HG02884 (cell line): ENCODE measurements at regions not wholly inside any gene's neighbourhood (a gene's known extent, or its start where the extent isn't known, plus 50 kb on each side); places are given as distances from the start of the nearest gene placed in this dataset.
A peak's percentile ranks its signal among the peaks of the same experiment; 100 is the strongest.

Experiments used
- ATAC-seq: cut with Tn5 transposase; IDR thresholded peaks from one replicate; pipeline ENCODE4 v1.9.1; 2021; ENCODE audit warnings: mild to moderate bottlenecking, moderate library complexity; ENCODE audit not compliant: unreplicated experiment

DNA sequence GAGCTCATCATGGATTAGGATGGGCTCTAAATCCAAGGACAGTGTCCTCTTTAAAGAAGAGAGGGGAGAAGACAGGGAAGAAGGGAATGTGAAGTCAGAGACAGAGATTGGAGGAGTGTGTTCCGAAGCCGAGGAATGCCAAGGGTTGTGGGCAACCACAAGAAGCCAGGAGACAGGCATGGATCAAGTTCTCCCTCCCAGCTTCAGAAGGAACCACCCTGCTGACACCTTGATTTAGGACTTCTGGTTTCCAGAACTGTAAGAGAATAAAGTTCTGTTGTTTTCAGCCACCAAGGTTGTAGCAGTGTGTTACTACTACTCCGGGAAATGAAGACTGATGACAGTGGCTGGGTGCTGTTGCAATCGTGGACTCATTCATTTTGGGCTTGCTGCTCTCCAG is 120.1 kb downstream of the RPS12 start:
- no peak for ATAC-seq

DNA sequence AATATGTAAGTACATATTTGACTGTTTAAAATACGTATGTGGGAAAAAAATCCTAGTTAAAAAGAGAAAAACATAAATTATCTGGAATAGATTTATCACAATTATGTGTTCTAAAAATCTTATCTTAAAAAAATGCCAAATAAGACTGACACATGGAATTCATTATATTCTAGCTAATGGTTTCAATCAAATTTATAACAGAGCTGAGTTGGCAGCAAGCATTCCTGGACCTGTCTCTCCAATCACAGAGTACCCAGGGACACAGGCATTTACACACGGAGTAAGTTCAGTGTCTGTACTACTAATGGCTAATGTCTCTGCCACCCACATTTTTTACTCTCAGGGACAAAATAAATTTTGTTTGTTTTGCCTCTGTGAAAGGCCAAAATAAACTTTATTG is 122.3 kb downstream of the RPS12 start:
- no peak for ATAC-seq

DNA sequence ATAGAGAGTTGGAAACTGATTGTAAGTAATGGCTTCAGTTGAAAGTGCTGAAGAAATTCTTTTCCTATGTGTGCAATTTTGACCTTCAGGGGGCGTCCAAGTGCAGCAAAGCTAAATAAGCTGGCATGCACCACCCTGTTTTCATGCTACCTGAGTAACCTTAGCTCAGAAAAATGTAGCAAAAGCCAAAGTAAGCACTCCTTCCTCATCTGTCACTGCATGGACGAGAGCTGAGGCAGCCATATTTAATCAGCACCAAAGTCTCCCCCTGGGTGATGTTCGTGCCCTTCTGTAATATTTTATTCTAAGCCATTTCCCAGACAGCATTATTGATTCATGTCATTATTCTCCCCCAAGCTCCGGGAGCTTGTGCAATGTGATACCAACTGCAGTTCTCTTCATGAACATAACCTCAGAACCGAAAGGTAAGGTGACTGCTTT is 123.1 kb downstream of the RPS12 start:
- no peak for ATAC-seq

DNA sequence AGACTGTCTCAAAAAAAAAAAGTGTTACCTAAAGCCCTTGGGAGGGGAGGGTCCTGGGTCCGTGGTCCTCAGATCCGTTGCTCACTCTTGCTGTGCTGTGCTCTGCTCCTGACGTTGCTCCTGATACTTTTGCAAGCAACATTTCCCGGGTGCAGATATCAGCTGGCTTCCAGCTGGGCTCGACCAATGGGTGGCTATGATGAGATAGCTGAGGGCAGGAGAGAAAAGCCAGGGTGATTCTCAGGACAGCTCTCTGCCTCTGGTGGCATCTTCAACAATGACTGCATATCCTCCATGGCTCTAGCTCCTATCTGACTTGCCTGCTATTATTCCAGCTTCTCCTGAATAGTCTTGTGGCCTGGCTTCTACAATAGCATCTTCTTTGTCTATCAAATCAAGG is 134.5 kb downstream of the RPS12 start:
- ATAC-seq = no peak

DNA sequence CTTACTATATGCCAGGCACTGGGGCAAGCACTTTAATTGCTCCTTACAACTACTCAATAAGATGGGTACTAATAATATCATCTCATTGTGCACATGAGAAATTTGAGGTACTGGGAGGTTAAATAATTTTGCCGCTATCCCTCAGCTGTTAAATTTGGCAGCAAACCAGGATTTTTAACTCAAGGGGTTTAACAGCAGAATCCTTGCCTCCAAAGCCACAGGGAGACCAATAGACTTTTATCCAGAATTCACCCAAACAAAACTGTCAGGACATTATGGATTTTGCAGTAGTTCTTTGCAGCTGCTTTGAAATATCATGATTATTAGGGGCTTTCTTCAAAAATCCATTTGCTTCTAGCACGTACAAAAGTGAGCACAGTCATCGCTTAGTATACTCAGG is 136.2 kb downstream of the RPS12 start:
- no peak for ATAC-seq

DNA sequence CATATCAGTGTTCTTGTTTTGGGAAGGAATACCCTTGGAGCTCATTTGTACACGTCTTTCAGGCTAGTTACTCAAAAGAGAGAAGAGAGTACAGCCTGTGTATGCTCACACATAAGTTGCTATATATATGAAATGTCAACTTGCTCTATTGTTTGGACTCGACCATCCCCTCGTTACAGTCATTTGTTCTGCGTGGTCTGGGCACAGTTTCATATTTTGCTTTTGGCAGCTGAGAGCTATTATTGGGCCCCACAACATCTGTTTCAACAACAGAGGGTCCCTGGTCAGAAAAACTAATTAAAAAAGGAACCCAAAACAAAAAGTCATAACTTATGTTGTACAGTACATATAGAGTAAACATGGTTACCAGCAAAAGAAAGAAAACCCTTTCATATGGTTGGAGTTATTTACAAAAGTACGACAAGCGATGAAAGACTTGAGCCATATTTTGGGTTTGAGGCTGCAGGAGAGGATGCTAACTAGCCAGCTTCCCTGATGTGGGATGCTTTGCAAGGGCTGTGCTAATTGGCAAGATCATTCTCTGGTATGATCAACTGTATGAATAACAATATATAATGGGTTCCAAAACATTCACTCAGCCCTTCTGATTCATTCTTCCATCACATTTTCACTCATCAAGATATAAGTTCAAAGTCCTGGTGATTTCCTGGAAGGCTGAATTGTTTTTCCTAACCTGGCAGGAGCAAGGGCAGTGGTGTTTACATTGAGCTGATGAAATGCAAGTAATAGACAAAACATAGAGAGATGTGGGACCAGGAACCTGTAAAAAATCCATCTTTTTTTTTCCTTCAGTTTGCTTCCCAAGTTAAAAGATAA is 137.9 kb downstream of the RPS12 start:
- no peak for ATAC-seq

DNA sequence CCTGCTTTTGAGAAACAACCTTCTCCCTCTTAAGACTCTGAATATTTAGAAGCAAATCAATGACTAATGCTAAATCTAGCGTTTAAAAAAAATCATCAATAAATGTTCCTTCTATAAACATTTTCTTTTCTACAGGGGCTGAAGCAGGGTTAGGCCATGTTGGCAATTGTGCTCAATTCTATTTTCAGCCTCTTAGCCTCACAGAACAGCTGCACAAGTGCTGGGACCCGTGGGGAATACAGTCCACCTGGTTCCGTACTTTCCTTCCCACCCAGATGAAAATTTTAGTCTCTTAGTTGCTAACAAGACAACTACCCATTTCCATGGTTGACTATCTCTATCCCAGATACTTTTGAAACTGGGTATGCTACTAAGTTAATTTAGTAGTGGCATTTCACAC is 138.6 kb downstream of the RPS12 start:
- no peak for ATAC-seq

DNA sequence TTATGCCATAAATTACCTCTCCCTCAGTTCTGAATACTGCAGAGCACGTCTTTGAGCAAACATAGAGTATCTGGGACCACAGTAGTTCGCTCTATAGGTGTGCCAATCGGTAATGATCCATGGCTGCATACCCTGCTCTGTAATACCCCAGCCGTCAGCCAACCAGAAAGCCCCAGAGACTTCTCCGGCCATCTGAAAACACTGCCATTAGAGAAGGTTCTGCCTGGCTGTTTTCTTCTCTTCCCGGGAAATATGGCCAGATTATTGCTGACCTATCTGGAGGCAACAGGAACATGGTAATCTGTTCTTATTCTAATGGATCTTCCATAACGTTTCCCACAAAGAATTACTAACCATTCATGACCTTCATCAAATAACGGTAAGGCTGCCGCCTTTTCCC is 139.9 kb downstream of the RPS12 start:
- ATAC-seq = no peak

DNA sequence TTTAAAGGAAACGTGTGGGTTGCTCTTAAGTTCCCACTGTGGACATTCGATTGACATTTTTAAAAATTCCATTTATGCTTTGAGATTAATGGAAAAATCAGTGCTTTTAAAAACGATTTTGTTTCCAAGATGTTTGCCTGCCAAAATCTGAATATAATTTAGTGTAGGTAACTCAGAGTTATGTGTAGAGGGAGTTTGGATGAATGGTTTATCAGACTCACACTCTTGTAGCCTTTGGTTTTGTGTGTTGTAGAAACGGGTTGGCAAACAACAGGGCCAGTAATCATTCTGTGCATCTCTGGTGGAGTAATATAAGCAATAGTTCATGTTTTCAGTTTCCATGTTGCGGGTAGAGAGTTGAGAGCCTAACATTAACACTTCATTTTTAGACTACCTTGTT is 140.6 kb downstream of the RPS12 start:
- ATAC-seq = no peak

DNA sequence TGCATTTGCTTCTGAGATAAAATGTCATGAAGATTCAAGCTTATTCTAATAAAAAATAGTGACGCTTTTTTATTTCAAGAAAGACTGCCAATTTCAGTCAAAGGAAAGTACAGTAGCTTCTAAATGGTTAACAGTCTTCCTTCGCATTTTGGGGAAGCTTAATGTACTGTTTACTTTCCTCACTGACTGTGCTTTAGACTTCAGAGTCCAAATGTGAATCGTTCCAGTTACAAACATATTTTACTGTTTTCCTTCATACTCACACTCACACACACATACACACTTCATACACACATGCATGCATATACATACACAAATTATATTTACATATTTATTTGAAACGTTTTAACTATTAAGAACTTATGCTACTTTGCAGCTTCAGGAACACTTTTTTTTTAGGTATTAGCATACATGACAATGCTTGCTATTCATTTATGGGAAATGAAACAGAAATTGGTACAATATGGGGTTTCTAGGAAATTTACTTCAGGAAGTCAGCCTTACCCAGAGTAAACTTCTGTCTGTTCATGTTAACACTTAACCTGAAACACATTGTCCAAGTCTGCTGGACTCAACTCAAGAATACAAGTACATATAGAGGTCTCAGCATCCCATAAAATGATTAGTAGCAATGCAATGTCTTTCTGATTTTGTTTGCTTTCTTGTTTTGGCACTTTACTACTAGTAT is 145.4 kb downstream of the RPS12 start:
- no peak for ATAC-seq

DNA sequence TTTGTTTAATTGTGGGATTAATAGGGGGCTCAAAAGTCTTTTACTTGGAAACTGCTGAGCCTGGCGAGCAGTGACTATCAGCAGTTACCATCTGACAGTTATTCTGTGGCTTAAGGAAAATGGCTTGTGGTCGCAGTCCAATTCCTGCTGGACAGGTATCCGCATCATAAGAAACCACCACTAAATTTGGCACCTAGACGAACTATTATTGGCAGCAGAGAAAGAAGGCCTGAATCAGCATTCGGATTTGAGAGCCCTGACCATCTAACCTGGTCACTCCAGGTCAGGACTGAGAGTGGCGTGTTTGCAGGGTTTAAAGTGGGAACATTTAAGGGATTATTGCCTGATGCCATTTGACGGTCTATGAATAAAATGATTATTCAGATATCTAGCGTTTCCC is 146.4 kb downstream of the RPS12 start:
- no peak for ATAC-seq

DNA sequence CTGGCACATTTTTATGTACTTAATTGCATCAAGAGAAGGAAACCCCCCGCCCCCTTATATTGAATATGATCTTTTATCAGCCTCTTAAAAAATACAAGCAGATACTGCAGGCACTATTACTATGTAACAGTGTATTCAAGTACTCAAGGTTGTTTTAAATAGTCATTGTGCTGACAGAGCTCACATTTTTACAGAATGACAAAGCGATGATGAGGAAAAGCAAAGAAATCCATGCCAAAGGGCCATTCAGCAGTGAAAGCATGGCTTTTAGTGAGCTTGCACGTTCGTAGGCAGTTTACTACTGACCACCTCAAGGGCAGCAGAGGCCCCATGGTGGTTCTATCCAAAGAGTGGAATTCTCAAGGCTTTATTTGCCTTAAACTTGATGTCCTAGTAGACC is 146.8 kb downstream of the RPS12 start:
- ATAC-seq = no peak

DNA sequence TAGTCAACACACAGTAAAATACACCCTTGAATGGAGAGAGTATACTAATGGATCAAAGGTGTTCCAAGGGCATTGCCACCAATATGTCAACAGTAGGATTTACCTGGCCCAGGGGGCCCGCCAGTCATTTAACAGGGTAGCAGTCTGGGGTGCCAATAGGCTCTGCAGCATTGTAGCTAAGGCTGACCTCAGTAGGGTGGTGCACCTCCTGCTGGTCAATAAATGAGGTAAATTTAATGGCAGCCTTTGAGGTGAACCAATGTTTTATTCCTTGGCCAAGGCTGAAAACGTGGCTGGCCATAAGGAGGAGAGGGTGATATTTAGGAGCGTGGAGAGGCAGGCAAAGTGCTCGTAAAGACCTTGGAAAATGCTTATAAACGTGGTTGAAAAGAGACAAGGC is 147.2 kb downstream of the RPS12 start:
- no peak for ATAC-seq

DNA sequence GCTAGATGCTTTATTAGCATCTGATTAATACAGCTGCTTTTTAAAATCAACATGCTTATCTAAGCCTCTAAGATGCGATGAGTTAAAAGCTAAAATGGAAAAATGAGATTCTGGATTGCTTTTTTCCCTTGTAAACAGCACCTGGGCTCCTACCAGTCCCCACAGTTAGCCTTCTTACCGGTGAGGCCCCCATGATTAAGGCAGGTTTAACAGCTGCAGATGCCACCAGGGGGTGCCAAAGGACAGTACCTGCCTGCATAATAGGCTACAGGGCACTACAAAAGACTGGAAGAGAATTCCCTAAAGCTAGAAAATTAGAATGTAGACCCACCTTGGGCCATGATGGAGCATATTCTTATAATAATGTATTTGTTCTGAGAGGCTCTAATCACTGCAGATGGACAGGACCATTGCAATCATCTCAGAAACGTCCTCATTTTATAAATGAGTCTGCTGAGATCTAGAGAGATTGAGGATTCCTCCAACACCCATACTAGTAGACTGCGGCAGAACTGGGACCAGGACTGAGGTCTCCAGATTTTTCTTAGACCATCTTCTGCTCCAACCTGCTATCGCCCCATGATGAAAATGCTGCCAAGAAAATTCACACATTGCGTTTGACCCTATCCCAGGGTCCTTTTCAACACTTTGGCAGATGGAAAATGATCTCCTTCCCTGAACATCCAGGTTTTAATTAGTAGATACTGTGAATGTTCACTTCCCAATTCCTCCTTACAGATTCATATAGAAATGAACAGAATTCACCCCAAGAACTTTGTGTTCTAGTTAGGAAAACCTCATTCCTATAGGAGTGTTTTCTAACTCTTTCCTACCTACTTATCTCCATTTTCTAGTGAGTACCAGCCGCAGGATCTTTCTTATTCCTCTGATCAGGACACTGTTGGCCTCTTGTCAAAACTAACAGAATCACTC is 148.8 kb downstream of the RPS12 start:
- ATAC-seq = peak; percentile 70

DNA sequence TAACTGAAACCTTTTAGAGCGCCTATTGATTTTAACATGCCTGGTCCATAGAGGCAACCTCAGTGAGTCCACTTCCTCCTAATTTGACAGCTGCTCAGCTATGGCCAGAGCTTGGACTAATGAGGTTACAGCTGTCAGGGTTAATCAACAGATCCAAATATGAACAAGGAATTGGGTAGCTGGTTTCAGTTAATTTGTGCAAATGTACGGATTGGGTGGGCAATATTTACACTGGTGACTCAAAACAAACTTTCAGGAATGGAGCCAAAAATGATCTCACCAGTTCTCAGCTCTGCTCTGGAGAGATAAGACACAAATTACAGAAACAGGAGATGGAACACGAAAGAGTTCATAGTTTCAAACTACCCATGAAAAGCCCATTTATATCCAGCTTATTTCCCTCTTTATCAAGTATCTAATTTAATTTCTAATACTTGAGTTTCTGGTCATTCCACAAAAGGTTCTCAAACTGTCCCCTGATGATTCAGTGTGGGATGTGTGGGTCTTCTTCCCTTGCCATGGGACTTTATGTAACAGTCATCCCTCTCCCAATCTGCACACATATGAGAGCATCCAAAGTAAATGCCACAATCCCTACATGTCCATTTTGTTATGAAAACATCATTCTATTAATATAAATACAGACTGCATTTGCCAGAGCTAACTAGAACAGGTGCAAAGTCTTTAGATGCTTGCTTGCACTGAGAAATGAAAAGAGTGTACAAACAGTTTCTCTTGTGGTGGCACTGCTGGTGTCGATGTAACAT is 149.9 kb downstream of the RPS12 start:
- peak; percentile 50 for ATAC-seq

DNA sequence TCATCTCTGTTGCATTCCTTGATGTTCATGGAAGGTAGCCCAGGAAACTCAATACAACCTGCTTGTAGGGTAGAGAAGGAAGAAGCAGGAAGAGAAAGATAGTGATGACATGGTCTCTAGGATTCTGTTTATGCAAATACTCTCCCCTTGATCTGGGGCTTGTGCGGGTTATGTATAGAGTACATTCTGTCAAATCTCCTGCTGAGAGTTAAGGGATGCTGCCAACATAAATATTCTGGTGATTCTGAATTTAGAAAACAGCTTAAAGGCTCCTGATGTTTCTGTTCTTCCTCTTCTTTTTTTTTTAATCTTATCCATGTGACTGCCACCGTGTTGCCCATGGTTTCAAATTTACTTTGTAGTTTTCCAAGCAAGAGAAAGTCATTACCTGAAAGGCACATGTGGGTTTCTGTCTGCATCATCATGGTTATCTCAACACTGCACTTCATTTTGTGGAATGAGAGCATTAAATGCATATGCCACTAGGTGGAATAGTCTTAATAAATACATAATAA is 150.6 kb downstream of the RPS12 start:
- ATAC-seq = no peak

DNA sequence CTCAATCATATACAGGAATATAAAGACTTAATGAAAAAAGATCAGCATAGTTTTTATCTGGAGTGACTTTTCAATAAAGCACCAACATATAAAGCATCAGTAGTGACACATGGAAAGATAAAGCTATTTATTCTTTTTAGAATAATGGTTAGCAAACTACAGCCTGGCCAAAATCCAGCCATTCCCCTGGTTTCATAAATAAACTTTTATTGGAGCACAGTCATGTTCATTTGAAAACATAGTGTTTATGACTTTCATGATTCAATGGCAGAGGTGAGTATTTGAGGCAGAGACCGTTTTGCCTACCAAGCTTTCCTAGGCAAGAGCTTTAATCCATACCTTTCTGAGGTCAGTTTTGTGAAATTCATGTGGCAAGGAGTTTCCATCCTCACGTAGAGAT is 153.5 kb downstream of the RPS12 start:
- ATAC-seq = no peak

DNA sequence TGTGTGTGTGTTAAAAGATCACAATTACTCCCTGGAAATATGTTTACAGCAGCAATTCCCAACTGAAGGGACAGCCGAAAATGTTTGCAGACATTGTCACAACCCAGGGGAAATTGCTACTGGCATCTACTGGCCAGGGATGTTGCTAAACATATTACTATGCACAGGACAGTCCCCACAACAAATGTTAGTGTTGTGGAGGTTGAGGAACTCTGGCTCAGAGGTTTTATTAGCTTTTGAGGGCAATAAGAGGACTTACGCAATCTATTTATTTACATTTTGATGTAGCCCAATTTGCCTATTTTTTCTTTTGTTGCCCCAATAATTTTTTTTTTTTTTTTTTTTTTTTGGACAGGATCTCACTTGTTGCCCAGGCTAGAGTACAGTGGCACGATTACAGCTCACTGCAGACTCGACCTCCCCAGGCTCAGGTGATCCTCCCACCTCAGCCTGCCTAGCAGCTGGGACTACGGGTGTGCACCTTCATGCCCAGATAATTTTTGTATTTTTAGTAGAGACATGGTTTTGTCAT is 154.1 kb downstream of the RPS12 start:
- ATAC-seq = no peak

DNA sequence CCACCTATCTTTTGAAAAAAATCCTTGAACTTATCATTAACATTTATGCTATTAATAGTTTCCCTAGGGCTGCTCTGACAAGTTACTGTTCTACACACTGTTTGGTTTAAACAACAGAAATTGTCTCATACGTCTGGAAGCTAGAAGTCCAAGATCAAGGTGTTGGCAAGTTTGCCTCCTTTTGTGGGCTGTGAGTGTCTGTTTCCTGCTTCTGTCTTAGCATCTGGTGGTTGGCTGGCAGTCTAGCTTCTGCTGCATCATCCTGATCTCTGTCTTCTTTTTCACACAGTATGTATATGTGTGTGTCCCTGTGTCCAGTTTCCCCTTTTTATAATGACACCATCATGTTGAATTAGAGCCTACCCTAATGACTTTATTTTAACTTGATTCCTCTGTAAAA is 154.8 kb downstream of the RPS12 start:
- ATAC-seq = no peak

DNA sequence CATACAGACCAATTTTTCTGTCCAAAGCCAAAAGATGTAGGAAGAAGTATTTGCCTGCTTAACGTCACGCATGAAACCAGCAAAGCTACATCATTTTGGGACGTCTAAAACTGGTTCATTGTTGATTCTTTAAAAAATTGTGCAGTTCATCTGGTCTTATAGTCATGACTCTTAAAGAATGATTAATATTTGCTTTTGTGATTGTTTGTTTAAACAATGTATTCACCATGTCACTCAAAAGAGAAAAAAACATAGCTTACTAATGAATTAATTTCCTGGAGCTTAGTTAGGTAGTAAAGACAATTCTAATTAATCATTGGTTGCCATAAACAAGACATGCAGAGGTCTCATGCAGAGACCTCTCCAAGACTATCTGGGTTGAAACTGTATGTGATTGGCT is 157.3 kb downstream of the RPS12 start:
- ATAC-seq = no peak
